Loucy (cell line): ENCODE measurements at regions not wholly inside any gene's neighbourhood (a gene's known extent, or its start where the extent isn't known, plus 50 kb on each side); places are given as distances from the start of the nearest gene placed in this dataset.

ENCODE experiments used
- H2AFZ ChIP-seq: fragments of 200-600 bp; sonication (generic); 2 replicates; pipeline ENCODE4 v1.6.0; 2016; ENCODE audit warnings: antibody characterized with exemption, mild to moderate bottlenecking, low read length, moderate library complexity
- H3F3A ChIP-seq: fragments of 200-600 bp; 2 replicates; pipeline ENCODE4 v1.6.0; 2016; ENCODE audit warnings: antibody characterized with exemption, low read depth, mild to moderate bottlenecking
- H3K27me3 ChIP-seq: fragments of 200-600 bp; sonication (generic); 2 replicates; pipeline ENCODE4 v1.6.1; 2014; ENCODE audit warnings: low read length, mild to moderate bottlenecking; ENCODE audit not compliant: insufficient read depth, poor library complexity, severe bottlenecking
- H3K36me3 ChIP-seq: fragments of 200-600 bp; sonication (generic); 2 replicates; pipeline ENCODE4 v1.6.1; 2016; ENCODE audit warnings: low read length; ENCODE audit not compliant: insufficient read depth
- H3K4me1 ChIP-seq: fragments of 200-600 bp; sonication (generic); 2 replicates; pipeline ENCODE4 v1.5.1; 2014; ENCODE audit warnings: low read length, mild to moderate bottlenecking; ENCODE audit not compliant: insufficient read depth, poor library complexity, severe bottlenecking
- H3K4me2 ChIP-seq: fragments of 200-600 bp; sonication (generic); 2 replicates; pipeline ENCODE4 v1.6.0; 2014; ENCODE audit warnings: antibody characterized with exemption, low read length, low read depth, mild to moderate bottlenecking; ENCODE audit not compliant: poor library complexity, severe bottlenecking
- H3K4me3 ChIP-seq: fragments of 200-600 bp; sonication (generic); 2 replicates; pipeline ENCODE4 v1.5.1; 2014; ENCODE audit warnings: low read length, mild to moderate bottlenecking, mixed read lengths; ENCODE audit not compliant: poor library complexity, severe bottlenecking
- H3K79me2 ChIP-seq: fragments of 200-600 bp; sonication (generic); 2 replicates; pipeline ENCODE4 v1.6.1; 2014; ENCODE audit warnings: low read length; ENCODE audit not compliant: insufficient read depth
- H3K9ac ChIP-seq: fragments of 200-600 bp; sonication (generic); 2 replicates; pipeline ENCODE4 v1.6.0; 2014; ENCODE audit warnings: mild to moderate bottlenecking, low read depth, low read length, moderate library complexity; ENCODE audit not compliant: poor library complexity, severe bottlenecking
- H3K9me2 ChIP-seq: fragments of 200-600 bp; sonication (generic); replicated peaks from 2 replicates; pipeline ENCODE4 v1.6.1; 2016; ENCODE audit warnings: low read depth, low read length, mixed read lengths
- H3K9me3 ChIP-seq: fragments of 200-600 bp; sonication (generic); 2 replicates; pipeline ENCODE4 v1.6.1; 2014; ENCODE audit warnings: mild to moderate bottlenecking, antibody characterized with exemption, low read length, low read depth; ENCODE audit not compliant: insufficient read depth
- H4K20me1 ChIP-seq: fragments of 200-600 bp; sonication (generic); 2 replicates; pipeline ENCODE4 v1.6.0; 2014; ENCODE audit warnings: antibody characterized with exemption, low read length, mild to moderate bottlenecking; ENCODE audit not compliant: insufficient read depth, poor library complexity, severe bottlenecking
- CTCF ChIP-seq: fragments of 200-600 bp; sonication (generic); conservative IDR thresholded peaks from 2 replicates; pipeline ENCODE4 v1.5.1; 2014; ENCODE audit warnings: mild to moderate bottlenecking, antibody characterized with exemption, low read length
- EZH2phosphoT487 ChIP-seq: fragments of 200-600 bp; IDR thresholded peaks from 2 replicates; pipeline ENCODE4 v1.6.1; 2018; ENCODE audit warnings: antibody characterized with exemption, mild to moderate bottlenecking, moderate library complexity, borderline replicate concordance

GRCh38 chr7:145331522-145331921 lies 495.7 kb upstream of the TPK1 start:
- Histone ChIP-seq H4K20me1 (no peaks in the 10 kb centered on the region), H2AFZ (no peak overlapping the region), H3K4me2 (no peak overlapping the region), H3K27me3 (no peaks in the 10 kb centered on the region), H3K79me2 (no peaks in the 10 kb centered on the region), H3F3A (no peaks in the 10 kb centered on the region), H3K4me3 (no peak overlapping the region), H3K4me1 (no peaks in the 10 kb centered on the region), H3K9ac (no peak overlapping the region), H3K36me3 (no peaks in the 10 kb centered on the region), H3K9me3 (no peaks in the 10 kb centered on the region), H3K9me2 (no peaks in the 10 kb centered on the region)
- no peak for TF ChIP-seq EZH2phosphoT487
- TF ChIP-seq CTCF, result no peak

GRCh38 chr7:145331076-145331475 lies 495.2 kb upstream of the TPK1 start:
- no peak overlapping the region for H2AFZ ChIP-seq
- H3F3A ChIP-seq, result no peaks in the 10 kb centered on the region
- no peaks in the 10 kb centered on the region for H3K9me3 ChIP-seq
- TF ChIP-seq EZH2phosphoT487, result no peak
- TF ChIP-seq CTCF, result no peak
- no peaks in the 10 kb centered on the region for H3K36me3 ChIP-seq
- H3K4me3 ChIP-seq, result no peak overlapping the region
- H4K20me1 ChIP-seq, result no peaks in the 10 kb centered on the region
- H3K4me2 ChIP-seq, result no peak overlapping the region
- H3K9ac ChIP-seq, result no peak overlapping the region
- no peaks in the 10 kb centered on the region for H3K79me2 ChIP-seq
- H3K9me2 ChIP-seq, result no peaks in the 10 kb centered on the region
- no peaks in the 10 kb centered on the region for H3K27me3 ChIP-seq
- no peaks in the 10 kb centered on the region for H3K4me1 ChIP-seq

GRCh38 chr7:145327646-145328045 lies 491.8 kb upstream of the TPK1 start:
- Histone ChIP-seq H3K9me2 (no peaks in the 10 kb centered on the region), H3F3A (no peaks in the 10 kb centered on the region), H3K4me3 (no peak overlapping the region), H4K20me1 (no peaks in the 10 kb centered on the region), H3K36me3 (no peaks in the 10 kb centered on the region), H2AFZ (no peak overlapping the region), H3K4me1 (no peaks in the 10 kb centered on the region), H3K9me3 (no peaks in the 10 kb centered on the region), H3K4me2 (no peak overlapping the region), H3K79me2 (no peaks in the 10 kb centered on the region), H3K9ac (no peak overlapping the region), H3K27me3 (no peaks in the 10 kb centered on the region)
- TF ChIP-seq EZH2phosphoT487 (no peak), CTCF (no peak)
